Lower leg skin (tissue), 3 donors: ENCODE measurements at regions not wholly inside any gene's neighbourhood (a gene's known extent, or its start where the extent isn't known, plus 50 kb on each side); places are given as distances from the start of the nearest gene placed in this dataset.

ENCODE experiments used
- POLR2A ChIP-seq, 2 donors: fragments of 450-650 bp; IDR thresholded peaks; one replicate each; pipeline ENCODE4 v1.6.1; 2016 to 2017; ENCODE audit warnings: antibody characterized with exemption in 2 of 2, mild to moderate bottlenecking in 1 of 2, moderate library complexity in 1 of 2
- TF ChIP-seq, protein P1 (sequence below), 3 donors: fragments of 450-650 bp; IDR thresholded peaks; one replicate each; pipeline ENCODE4 v1.5.1; 2016; ENCODE audit warnings: antibody characterized with exemption in 3 of 3, mild to moderate bottlenecking in 3 of 3, moderate library complexity in 2 of 3

DNA sequence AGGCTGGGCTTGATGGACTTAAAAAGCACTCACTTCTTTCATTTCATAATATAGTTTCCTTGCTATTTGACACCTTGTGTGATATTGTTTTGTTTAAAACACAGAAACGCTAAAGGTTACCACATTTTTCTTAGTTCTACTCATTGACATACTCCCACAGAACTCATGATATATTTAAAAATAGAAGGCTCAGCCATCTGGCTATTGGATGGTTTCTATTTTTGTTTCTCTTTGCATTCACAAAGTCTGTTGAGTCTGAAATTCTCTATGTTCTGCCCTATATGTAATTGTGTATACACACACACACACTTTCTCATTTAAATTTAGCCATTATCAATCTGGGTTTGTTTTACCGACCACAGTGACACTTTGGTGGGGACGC lies 128.2 kb downstream of the SOX2 start:
- TF ChIP-seq, protein P1, sequence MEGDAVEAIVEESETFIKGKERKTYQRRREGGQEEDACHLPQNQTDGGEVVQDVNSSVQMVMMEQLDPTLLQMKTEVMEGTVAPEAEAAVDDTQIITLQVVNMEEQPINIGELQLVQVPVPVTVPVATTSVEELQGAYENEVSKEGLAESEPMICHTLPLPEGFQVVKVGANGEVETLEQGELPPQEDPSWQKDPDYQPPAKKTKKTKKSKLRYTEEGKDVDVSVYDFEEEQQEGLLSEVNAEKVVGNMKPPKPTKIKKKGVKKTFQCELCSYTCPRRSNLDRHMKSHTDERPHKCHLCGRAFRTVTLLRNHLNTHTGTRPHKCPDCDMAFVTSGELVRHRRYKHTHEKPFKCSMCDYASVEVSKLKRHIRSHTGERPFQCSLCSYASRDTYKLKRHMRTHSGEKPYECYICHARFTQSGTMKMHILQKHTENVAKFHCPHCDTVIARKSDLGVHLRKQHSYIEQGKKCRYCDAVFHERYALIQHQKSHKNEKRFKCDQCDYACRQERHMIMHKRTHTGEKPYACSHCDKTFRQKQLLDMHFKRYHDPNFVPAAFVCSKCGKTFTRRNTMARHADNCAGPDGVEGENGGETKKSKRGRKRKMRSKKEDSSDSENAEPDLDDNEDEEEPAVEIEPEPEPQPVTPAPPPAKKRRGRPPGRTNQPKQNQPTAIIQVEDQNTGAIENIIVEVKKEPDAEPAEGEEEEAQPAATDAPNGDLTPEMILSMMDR (IDR thresholded peaks at IDR 0.05) = no peak
- TF ChIP-seq POLR2A (IDR thresholded peaks at IDR 0.05) = no peak
